ENCODE measurements at regions not wholly inside any gene's neighbourhood (a gene's known extent, or its start where the extent isn't known, plus 50 kb on each side); places are given as distances from the start of the nearest gene placed in this dataset.
A peak's percentile ranks its signal among the peaks of the same experiment; 100 is the strongest.

- ChIA-PET CTCF (no interaction called here), POLR2A (no interaction called here)
- TF ChIP-seq EP300 (IDR thresholded peaks at IDR 0.05) (no peak), CEBPB (IDR thresholded peaks at IDR 0.05) (no peak), NR3C1 (IDR thresholded peaks at IDR 0.05) (no peak), HES2 (IDR thresholded peaks at IDR 0.05) (no peak), HMGXB4 (CRISPR knock-in tag; IDR thresholded peaks at IDR 0.05; ENCODE audit: borderline replicate concordance) (no peak), SMC3 (IDR thresholded peaks at IDR 0.05) (no peak), ZNF302 (CRISPR knock-in tag; IDR thresholded peaks at IDR 0.05) (no peak), CTCF (IDR thresholded peaks at IDR 0.05) (no peak), POLR2AphosphoS2 (conservative IDR thresholded peaks at IDR 0.05; ENCODE audit: low read length) (no peak)
- no peak for ATAC-seq
- H3K9me3 ChIP-seq = no peaks in the 10 kb centered on the region
- no peak overlapping the region for H3K4me2 ChIP-seq
- WGBS (ENCODE audit: missing lambda C conversion rate) = 53% methylated on average over 5 of the region's 5 CpGs
- no peak for DNase-seq (ENCODE audit: low read depth in 1 of 2, low spot score in 1 of 2)
- no peak overlapping the region for H3K4me3 ChIP-seq
- FAIRE-seq = no peak
- no peaks in the 10 kb centered on the region for H3K4me1 ChIP-seq
- no peak overlapping the region for H3K27ac ChIP-seq
Measured at GRCh38 chr5:62082370-62082801, 223.6 kb upstream of the KIF2A start.

GRCh38 chr5:62083247-62083646, 222.8 kb upstream of the KIF2A start:
- H3K4me2 ChIP-seq = no peak overlapping the region
- CTCF ChIA-PET = no interaction called here
- H3K27ac ChIP-seq = no peak overlapping the region
- 33% methylated on average over 7 of the region's 7 CpGs for WGBS (ENCODE audit: missing lambda C conversion rate)
- TF ChIP-seq PBX3 (IDR thresholded peaks at IDR 0.05) (no peak), POLR2AphosphoS2 (conservative IDR thresholded peaks at IDR 0.05; ENCODE audit: low read length) (no peak), PHF8 (IDR thresholded peaks at IDR 0.05; ENCODE audit: borderline replicate concordance, low read depth) (no peak), FOXS1 (CRISPR knock-in tag; IDR thresholded peaks at IDR 0.05) (no peak), BCL3 (IDR thresholded peaks at IDR 0.05) (no peak), KDM5A (IDR thresholded peaks at IDR 0.05) (no peak), CBX2 (IDR thresholded peaks at IDR 0.05; ENCODE audit: borderline replicate concordance, low read depth) (no peak)
- H3K4me3 ChIP-seq = no peak overlapping the region
- no peaks in the 10 kb centered on the region for H3K4me1 ChIP-seq
- POLR2A ChIA-PET = no interaction called here
- no peaks in the 10 kb centered on the region for H3K9me3 ChIP-seq
- ATAC-seq (no peak), FAIRE-seq (no peak), DNase-seq (ENCODE audit: low read depth in 1 of 2, low spot score in 1 of 2) (no peak)

- FAIRE-seq (no peak), ATAC-seq (no peak), DNase-seq (ENCODE audit: low read depth in 1 of 2, low spot score in 1 of 2) (no peak)
- H3K9me3 ChIP-seq = no peaks in the 10 kb centered on the region
- 9% methylated on average over 1 of the region's 1 CpG for WGBS (ENCODE audit: missing lambda C conversion rate)
- no peak overlapping the region for H3K27ac ChIP-seq
- ChIA-PET CTCF (no interaction called here), POLR2A (no interaction called here)
- TF ChIP-seq MAFK (IDR thresholded peaks at IDR 0.05; ENCODE audit: partially characterized antibody) = peak; percentile 39
- TF ChIP-seq FOXS1 (CRISPR knock-in tag; IDR thresholded peaks at IDR 0.05) = no peak
- H3K4me1 ChIP-seq = no peaks in the 10 kb centered on the region
- H3K4me2 ChIP-seq = no peak overlapping the region
- no peak overlapping the region for H3K4me3 ChIP-seq
Measured at GRCh38 chr5:62083661-62084060, 222.3 kb upstream of the KIF2A start.
